SK-N-SH (cell line): ENCODE measurements at regions not wholly inside any gene's neighbourhood (a gene's known extent, or its start where the extent isn't known, plus 50 kb on each side); places are given as distances from the start of the nearest gene placed in this dataset.

Source experiments
- EP300 ChIP-seq, 2 experiments: IDR thresholded peaks; 2 replicates each; pipeline versions ENCODE4 v1.4.0 to v1.6.1; 2012; ENCODE audit warnings: borderline replicate concordance in 1 of 2, low read depth in 1 of 2, low read length in 1 of 2
- JUND ChIP-seq: IDR thresholded peaks from 2 replicates; pipeline ENCODE4 v1.4.0; 2012
- NFIC ChIP-seq: IDR thresholded peaks from 2 replicates; pipeline ENCODE4 v1.4.0; 2012; ENCODE audit warnings: borderline replicate concordance
- POLR2AphosphoS5 ChIP-seq: IDR thresholded peaks from 2 replicates; pipeline ENCODE4 v1.6.1; 2012; ENCODE audit warnings: low read depth, low read length
- RAD21 ChIP-seq: IDR thresholded peaks from 2 replicates; pipeline ENCODE4 v1.6.1; 2012; ENCODE audit warnings: mild to moderate bottlenecking, low read length
- TAF1 ChIP-seq: IDR thresholded peaks from 2 replicates; pipeline ENCODE4 v1.6.1; 2012; ENCODE audit warnings: low read depth, mild to moderate bottlenecking, low read length, moderate library complexity, borderline replicate concordance
- TF ChIP-seq, protein P1 (sequence below): fragments of 200-600 bp; sonication (generic); IDR thresholded peaks from 2 replicates; pipeline ENCODE4 v1.6.1; 2017; ENCODE audit warnings: antibody characterized with exemption, mild to moderate bottlenecking, moderate library complexity
- TF ChIP-seq, protein P2 (sequence below): IDR thresholded peaks from 2 replicates; pipeline ENCODE4; 2012
- TF ChIP-seq, protein P3 (sequence below): IDR thresholded peaks from 2 replicates; pipeline ENCODE4 v1.6.1; 2012; ENCODE audit warnings: mild to moderate bottlenecking, low read depth, low read length, moderate library complexity

DNA sequence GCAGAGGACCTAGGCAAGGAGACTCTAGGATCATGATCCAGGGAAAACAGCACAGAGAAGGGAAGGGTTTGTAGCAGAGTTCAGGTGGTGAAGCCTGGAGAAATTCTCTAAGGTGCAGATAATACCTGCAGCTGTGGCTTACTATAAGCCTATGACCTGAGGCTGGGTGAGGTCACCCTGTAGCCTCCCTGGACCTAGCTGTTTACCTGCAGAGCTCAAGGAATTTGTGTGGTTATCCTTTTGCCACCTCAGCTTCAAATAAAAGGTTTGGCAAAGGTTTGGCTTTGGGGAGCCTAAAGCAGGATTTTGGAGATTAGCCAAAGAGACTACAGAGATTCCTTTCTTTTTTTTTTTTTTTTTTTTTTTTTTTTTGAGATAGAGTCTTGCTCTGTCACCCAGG, 79.5 kb upstream of the ZNF648 start:
- no peak for TF ChIP-seq POLR2AphosphoS5
- TF ChIP-seq, protein P1, sequence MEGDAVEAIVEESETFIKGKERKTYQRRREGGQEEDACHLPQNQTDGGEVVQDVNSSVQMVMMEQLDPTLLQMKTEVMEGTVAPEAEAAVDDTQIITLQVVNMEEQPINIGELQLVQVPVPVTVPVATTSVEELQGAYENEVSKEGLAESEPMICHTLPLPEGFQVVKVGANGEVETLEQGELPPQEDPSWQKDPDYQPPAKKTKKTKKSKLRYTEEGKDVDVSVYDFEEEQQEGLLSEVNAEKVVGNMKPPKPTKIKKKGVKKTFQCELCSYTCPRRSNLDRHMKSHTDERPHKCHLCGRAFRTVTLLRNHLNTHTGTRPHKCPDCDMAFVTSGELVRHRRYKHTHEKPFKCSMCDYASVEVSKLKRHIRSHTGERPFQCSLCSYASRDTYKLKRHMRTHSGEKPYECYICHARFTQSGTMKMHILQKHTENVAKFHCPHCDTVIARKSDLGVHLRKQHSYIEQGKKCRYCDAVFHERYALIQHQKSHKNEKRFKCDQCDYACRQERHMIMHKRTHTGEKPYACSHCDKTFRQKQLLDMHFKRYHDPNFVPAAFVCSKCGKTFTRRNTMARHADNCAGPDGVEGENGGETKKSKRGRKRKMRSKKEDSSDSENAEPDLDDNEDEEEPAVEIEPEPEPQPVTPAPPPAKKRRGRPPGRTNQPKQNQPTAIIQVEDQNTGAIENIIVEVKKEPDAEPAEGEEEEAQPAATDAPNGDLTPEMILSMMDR = no peak
- no peak for TF ChIP-seq JUND
- TF ChIP-seq, protein P2, sequence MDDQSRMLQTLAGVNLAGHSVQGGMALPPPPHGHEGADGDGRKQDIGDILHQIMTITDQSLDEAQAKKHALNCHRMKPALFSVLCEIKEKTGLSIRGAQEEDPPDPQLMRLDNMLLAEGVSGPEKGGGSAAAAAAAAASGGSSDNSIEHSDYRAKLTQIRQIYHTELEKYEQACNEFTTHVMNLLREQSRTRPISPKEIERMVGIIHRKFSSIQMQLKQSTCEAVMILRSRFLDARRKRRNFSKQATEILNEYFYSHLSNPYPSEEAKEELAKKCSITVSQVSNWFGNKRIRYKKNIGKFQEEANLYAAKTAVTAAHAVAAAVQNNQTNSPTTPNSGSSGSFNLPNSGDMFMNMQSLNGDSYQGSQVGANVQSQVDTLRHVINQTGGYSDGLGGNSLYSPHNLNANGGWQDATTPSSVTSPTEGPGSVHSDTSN = no peak
- no peak for TF ChIP-seq EP300 (IDR thresholded peaks at IDR 0.05; ENCODE audit: borderline replicate concordance in 1 of 2, low read depth in 1 of 2, low read length in 1 of 2)
- no peak for TF ChIP-seq TAF1
- no peak for TF ChIP-seq NFIC
- no peak for TF ChIP-seq RAD21
- TF ChIP-seq, protein P3, sequence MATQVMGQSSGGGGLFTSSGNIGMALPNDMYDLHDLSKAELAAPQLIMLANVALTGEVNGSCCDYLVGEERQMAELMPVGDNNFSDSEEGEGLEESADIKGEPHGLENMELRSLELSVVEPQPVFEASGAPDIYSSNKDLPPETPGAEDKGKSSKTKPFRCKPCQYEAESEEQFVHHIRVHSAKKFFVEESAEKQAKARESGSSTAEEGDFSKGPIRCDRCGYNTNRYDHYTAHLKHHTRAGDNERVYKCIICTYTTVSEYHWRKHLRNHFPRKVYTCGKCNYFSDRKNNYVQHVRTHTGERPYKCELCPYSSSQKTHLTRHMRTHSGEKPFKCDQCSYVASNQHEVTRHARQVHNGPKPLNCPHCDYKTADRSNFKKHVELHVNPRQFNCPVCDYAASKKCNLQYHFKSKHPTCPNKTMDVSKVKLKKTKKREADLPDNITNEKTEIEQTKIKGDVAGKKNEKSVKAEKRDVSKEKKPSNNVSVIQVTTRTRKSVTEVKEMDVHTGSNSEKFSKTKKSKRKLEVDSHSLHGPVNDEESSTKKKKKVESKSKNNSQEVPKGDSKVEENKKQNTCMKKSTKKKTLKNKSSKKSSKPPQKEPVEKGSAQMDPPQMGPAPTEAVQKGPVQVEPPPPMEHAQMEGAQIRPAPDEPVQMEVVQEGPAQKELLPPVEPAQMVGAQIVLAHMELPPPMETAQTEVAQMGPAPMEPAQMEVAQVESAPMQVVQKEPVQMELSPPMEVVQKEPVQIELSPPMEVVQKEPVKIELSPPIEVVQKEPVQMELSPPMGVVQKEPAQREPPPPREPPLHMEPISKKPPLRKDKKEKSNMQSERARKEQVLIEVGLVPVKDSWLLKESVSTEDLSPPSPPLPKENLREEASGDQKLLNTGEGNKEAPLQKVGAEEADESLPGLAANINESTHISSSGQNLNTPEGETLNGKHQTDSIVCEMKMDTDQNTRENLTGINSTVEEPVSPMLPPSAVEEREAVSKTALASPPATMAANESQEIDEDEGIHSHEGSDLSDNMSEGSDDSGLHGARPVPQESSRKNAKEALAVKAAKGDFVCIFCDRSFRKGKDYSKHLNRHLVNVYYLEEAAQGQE = no peak
